GM18873 (cell line): ENCODE measurements at regions not wholly inside any gene's neighbourhood (a gene's known extent, or its start where the extent isn't known, plus 50 kb on each side); places are given as distances from the start of the nearest gene placed in this dataset.
"Not testable (repeated sequence)": the region's sequence is repeated elsewhere in the genome, so short reads cannot be mapped to it uniquely, and the experiment has no call there.

Experiments
- ATAC-seq: cut with Tn5 transposase; IDR thresholded peaks from one replicate; pipeline ENCODE4 v1.9.1; 2021; ENCODE audit warnings: mild to moderate bottlenecking, moderate library complexity, moderate number of reproducible peaks; ENCODE audit not compliant: unreplicated experiment, low FRiP score

GRCh38 chr2:207353836-207354235 is 175.9 kb upstream of the CREB1 start:
- no peak for ATAC-seq

GRCh38 chr2:207354462-207354861 is 175.3 kb upstream of the CREB1 start:
- no peak for ATAC-seq

DNA sequence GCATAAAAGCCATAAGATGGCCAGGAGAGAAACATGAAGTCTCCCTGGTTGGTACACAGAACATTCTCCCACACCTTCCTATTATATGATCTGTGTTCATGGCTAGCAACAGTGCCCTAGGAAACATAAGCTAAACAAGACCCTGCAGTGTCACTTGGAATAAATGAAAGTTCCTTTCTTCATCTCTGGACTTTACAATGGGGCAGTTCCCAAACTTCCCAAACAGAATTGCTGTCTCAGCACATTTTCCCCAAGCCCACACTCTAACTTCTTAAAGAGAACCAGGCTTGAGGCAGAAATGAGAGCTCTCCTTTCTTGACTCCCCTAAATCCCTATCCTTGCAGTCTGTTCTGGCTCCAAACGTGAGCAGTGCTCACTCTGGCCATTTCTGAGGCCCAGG is 173.2 kb upstream of the CREB1 start:
- ATAC-seq = no peak

GRCh38 chr2:207357216-207357615 is 172.5 kb upstream of the CREB1 start:
- ATAC-seq = no peak

DNA sequence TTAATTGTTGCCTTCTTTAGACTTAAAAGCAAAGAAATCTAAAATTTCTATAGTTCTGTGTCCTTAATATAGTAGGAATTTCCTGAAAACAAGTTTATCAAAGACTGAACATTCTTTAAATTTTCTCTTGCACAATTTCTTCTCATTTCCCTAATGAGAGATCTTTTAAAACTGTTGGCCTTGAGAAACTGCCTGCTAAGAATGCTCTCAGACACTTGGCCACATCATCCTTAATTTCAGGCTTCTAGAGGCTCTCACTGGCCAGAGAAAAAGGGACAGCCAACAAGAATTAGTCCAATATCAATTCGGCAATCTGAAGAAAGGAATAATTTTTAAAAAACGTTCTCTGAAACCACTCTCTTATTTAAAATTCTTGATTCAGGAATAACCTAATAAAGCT is 167.0 kb upstream of the CREB1 start:
- ATAC-seq = no peak

GRCh38 chr2:207363761-207364290 is 165.9 kb upstream of the CREB1 start:
- no peak for ATAC-seq

DNA sequence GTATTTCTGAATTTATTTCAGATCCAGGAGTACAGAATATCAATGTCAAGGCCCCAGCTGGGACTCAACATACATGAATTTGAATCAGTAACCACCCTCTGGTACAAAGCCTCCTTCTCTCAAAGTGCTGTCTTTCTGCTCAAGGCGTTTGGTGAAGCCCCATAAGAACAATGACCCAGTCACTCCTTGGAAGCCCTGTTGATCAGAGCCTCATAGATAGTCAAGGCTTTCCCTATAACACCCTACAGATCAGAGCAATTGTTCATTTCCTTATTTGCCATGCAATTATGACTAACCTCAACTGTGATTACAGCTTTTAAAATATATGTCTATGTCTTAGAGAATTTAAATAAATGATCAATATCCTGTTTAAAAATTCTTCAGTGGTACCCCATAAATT is 159.1 kb upstream of the CREB1 start:
- ATAC-seq = no peak

- ATAC-seq = no peak
Measured at GRCh38 chr2:207371877-207372276, 157.9 kb upstream of the CREB1 start.

GRCh38 chr2:207372483-207372882 is 157.3 kb upstream of the CREB1 start:
- ATAC-seq = no peak

GRCh38 chr2:207375207-207375875 is 154.4 kb upstream of the CREB1 start:
- no peak for ATAC-seq

DNA sequence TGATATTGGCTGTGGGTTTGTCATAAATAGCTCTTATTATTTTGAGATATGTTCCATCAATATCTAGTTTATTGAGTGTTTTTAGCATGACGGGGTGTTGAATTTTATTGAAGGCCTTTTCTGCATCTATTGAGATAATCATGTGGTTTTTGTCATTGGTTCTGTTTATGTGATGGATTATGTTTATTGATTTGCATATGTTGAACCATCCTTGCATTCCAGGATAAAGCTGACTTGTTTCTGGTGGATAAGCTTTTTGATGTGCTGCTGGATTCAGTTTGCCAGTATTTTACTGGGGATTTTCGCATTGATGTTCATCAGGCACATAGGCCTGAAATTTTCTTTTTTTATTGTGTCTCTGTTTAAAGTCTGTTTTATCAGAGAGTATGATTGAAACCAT is 151.1 kb upstream of the CREB1 start:
- not testable (repeated sequence) for ATAC-seq

DNA sequence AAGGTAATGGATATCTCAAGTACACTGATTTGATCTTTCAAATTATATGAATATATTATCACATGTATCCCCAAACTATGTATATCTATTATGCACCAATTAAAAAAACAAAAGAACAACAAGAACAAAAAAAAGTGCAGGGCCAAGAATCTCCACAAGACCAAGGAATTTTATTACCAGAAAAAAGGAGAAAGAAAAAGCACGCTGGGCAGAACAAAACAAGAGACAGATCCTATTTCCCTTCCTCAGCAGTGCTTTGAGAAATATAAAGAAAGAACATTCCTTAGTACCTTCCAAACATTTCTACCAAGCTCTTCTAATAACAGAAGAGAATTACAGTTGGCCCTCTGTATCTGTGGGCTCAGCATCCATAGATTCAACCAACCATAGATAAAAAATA is 144.7 kb upstream of the CREB1 start:
- no peak for ATAC-seq

DNA sequence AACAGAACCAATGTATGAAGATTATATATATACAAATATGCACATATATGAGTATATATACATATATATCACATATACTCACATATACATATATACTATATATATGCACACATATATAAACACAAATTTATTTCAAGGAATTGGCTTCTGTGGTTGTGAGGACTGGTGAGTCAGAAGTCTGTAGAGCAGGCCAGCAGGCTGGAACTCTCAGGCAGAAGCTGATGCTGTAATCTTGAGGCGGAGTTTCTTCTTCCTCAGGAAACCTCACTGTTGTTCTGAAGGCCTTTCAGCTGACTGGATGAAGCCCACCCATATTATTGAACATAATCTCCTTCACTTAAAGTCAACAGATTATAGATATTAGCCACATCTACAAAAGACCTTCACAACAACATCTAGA is 143.9 kb upstream of the CREB1 start:
- ATAC-seq = no peak

- ATAC-seq = no peak
Measured at GRCh38 chr2:207387001-207387571, 142.7 kb upstream of the CREB1 start.

DNA sequence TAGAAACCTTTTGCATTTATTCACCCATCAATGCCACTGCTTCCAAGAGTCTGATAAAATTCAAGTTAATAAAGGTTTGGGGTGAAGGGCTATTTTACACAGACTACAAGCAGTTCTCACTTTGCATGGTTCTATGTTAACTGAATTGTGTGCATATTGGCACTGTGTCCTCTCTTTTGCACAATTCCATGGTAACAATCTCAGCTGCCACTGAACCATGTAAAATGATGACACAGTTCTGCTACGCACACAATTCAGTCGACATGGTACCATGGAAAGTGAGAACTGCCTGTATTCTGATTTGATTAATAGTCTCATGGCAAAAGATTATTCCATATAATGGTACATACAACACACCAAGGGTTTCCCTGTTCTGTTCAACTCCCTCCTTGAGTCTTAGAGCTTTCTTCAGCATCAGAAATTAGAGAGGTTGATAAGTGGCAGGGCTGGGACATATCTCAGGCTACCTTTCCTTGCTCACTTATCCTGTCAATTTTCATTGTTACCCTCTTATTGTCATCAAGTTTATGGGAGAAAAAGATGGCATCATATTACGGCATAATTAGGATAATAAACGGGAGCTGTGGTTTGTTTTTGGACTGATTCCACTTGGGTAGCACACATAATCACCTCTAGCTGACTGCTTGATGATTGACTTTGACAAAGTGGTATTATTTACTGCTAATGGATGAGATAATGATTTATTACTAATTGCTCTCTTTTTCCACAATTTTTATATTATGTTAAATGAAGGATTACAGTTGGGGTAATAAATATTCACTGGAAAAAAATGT is 139.3 kb upstream of the CREB1 start:
- no peak for ATAC-seq

- ATAC-seq = no peak
Measured at GRCh38 chr2:207394203-207394781, 135.5 kb upstream of the CREB1 start.

DNA sequence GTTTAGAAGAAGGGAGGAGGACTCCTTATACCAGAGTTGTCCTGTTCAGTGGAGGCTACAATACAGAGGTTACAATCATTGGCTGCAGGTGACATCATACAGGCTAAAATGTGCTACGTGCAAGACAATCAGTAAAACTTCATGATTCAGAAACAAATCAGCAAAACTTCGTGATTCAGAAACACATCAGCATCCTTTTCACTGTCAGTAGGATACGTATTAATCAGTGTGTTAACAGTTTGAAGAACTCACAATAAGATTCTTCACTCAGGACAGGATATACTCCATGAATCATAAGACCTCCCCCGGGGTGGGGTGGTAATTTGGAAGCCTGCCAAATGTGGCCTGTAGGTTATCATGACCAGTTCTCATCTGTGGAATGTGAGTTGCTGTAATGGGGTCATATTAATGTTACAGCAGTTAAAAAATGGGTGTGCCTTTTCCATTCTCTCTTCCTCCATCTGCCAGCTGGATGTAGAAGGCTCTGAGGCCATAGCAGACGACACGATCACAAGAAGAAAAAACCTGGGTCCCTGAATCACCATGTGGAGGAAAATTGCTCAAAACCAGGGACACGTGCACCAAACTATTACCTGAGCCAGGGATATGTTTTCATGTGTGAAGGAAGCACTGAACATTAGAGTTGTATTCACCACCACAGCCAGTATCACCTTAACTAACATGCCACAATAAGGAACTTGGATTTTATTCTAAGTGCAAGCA is 134.8 kb upstream of the CREB1 start:
- ATAC-seq = no peak

DNA sequence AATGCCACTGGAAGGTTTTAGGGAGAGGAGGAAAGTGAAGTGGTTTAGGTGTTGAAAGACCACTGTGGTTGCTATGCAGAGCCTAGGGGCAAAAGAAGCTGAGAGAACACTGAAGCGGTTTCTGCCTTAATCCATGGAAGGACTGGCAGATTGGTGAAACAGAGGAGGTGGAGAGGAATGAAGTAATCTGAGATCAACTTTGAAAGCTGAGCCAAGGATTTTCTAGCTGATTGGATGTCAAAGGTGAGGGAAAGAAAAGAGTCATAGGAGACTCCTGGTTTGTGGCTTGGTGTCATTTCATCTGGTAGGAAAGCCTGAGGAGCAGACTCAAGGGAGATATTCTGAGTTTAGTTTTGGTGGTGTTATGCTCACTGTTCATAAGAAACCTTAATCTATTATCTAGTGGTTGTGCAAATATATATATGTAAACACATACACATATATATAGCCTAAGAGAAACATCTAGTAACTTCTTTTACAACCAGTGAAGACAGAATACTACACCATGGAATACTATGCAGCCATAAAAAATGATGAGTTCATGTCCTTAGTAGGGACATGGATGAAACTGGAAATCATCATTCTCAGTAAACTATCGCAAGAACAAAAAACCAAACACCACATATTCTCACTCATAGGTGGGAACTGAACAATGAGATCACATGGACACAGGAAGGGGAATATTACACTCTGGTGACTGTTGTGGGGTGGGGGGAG is 134.1 kb upstream of the CREB1 start:
- no peak for ATAC-seq

DNA sequence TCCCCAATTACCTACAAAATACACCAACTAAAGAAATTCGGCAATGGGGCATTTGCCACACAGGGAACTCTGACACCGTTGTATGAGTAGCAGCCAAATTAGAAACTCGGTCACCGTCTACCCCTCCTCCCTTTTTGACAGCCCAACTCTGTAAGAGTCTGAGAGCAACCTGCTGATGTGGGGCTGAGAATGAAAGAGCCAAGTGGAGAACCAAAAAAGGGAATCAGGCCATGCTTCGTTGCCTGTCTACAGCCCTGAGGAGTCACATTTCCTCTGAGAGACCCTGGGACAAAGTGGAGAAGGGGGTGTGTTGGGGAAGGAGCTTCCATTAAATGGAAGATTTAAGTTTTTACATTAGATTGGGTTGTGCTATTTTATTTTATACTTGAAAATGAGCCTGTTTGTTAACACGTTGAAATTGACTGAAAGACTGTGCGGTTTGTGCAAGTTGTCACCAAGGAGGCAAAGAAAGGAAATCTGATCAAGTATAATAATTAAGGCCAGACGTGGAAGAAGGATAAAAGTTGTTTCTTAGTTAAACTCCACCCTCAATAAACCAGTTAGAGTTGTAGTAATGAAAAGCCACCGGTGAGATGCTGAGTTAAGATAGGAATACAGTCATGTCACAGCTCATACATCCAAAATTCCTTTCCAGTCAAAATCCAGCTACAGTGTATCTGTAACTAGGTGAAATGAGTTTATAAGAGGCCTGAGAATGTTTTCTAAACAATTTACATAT is 131.7 kb upstream of the CREB1 start:
- ATAC-seq = no peak
